Epithelial cell of esophagus (primary cell): ENCODE measurements at regions not wholly inside any gene's neighbourhood (a gene's known extent, or its start where the extent isn't known, plus 50 kb on each side); places are given as distances from the start of the nearest gene placed in this dataset.

Source experiments
- DNase-seq: peaks from one replicate; pipeline ENCODE4 v3.0.0; 2010; ENCODE audit warnings: low read depth
- H3K4me3 ChIP-seq: 2 replicates; pipeline ENCODE4 v1.5.1; 2011; ENCODE audit warnings: mild to moderate bottlenecking, low read length, control low read depth
- CTCF ChIP-seq: IDR thresholded peaks from 2 replicates; pipeline ENCODE4 v1.5.1; 2011; ENCODE audit warnings: low read depth, mild to moderate bottlenecking, low read length, control low read depth, inconsistent platforms; ENCODE audit not compliant: insufficient read depth; ENCODE audit errors: missing control alignments

- no peak for TF ChIP-seq CTCF
- DNase-seq = no peak
- no peak overlapping the region for H3K4me3 ChIP-seq
Observed at GRCh38 chr16:86353148-86353547, 157.2 kb upstream of the FOXF1 start.

GRCh38 chr16:86353948-86354347, 156.4 kb upstream of the FOXF1 start:
- H3K4me3 ChIP-seq = no peak overlapping the region
- no peak for TF ChIP-seq CTCF
- no peak for DNase-seq

- TF ChIP-seq CTCF = no peak
- no peak overlapping the region for H3K4me3 ChIP-seq
- DNase-seq = no peak
Observed at GRCh38 chr16:86354641-86355513, 155.4 kb upstream of the FOXF1 start.

GRCh38 chr16:86355531-86355930, 154.8 kb upstream of the FOXF1 start:
- no peak for DNase-seq
- H3K4me3 ChIP-seq = no peak overlapping the region
- TF ChIP-seq CTCF = no peak

- DNase-seq = no peak
- no peak overlapping the region for H3K4me3 ChIP-seq
- TF ChIP-seq CTCF = no peak
Observed at GRCh38 chr16:86355951-86356350, 154.4 kb upstream of the FOXF1 start.

GRCh38 chr16:86356804-86357203, 153.5 kb upstream of the FOXF1 start:
- no peak for TF ChIP-seq CTCF
- no peak overlapping the region for H3K4me3 ChIP-seq
- DNase-seq = no peak

GRCh38 chr16:86357303-86357702, 153.0 kb upstream of the FOXF1 start:
- DNase-seq = no peak
- no peak for TF ChIP-seq CTCF
- no peak overlapping the region for H3K4me3 ChIP-seq
